ENCODE measurements at regions not wholly inside any gene's neighbourhood (a gene's known extent, or its start where the extent isn't known, plus 50 kb on each side); places are given as distances from the start of the nearest gene placed in this dataset.

DNA sequence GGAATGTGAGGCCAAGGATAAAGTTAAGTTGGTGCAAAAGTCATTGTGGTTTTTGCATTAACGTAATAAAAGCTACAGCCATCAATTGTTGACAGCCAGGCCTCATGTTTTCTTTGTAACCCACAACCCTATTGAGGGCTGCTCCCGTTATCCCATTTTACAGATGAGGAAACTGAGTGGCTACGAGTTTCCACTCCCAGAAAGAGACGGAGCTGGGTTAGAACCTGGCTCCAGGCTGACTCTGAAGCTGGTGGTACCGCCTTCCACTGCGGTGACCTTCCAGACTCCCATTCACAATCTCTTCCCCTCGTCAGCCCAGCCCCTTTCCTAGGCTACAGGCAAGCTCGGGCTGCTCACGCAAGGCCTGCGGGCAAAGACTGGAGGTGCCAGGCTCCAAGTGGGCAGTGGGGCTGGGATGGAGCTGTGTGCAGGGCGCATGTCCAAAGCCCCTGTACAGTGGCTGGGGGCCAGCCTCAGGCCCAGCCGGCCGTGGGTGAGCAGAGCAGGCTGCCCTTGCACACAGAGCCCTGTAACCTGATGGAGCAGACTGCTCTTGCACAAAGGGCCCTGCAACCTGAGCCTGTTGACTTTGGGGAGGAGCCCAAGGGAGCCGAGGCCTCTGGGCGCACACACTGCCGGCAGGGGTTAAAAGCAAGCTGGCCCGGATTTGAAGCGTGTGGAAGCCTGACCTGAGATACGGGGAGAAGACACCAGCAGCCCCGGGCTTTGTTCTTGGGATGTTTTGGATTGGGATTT is 97.4 kb upstream of the TMPRSS2 start:
- no peak for FAIRE-seq

- no peak for FAIRE-seq
Observed at GRCh38 chr21:41604583-41605041, 96.7 kb upstream of the TMPRSS2 start.

DNA sequence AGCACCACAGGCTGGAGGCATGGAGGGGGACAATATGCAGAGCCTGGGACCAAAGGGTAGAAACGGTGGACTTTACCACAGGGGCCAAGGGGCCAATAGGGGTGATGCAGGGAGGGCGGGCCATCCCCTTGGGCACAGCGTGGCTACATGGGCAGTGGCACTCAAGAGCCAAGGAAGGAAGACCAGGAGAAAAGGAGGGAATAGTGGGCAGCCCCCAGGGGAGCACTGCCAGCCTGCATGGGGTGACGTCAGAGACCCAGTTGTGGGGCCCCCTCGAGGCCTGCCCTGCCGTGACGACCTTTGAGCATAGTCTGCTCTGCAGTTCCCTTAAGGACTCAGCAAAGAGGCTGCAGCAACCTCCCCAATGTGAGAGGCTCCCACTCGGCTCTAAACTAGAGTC is 95.5 kb upstream of the TMPRSS2 start:
- FAIRE-seq, result no peak

DNA sequence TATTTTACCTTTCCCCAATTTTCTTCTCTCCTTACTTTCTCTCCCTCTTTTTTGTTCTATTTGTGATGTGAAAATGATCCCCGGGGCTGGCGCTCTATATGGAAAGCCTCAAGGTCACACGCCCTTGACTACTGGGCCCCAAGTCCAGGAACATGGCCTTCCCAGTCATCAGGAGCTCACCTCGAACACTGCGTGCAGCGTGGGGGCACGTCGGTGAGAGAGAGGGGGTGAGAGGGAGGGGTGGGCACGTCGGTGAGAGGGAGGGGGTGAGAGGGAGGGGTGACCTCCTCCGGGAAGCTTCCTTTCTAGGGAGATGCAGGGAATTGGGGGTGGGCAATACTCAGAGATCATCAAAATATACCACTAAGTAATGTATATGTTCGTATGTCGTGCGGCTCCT is 94.6 kb upstream of the TMPRSS2 start:
- FAIRE-seq, result no peak

DNA sequence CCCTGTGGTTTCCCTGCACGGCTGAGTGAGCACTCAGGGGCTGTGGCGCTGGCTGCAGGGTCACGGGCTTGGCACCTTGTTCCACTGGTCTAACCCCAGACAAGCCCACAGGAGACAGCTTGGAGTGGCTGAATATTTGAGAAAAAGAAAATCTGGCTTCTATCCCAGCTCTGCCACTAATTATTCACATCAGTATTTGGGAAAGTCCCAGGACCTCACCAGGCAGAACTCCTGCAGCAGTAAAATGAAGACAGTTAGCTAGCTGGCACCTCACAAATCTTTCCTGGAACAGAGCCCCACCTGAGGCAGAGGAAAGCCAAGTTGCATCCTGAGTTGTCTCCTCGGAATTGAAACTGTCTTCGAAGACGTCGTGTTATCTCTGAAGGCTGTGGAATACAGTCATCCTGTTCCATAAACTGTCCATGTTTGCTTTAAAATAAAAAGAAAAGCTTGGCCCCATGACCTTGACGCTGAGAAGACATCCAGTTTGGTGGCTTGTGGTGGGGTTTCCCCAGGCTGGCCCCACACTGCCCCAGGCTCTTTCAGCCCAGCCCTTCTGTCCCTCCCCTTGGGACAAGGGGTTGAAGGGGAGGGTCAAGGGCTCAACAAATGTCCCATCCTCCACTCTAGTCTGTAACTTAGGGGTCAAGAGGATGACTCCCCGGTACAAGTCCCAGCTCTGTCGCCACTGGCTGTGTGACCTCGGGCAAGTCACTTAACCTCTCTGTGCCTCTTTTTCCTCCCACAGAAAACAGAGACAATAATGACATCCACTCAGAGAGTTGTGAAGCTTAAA is 93.8 kb upstream of the TMPRSS2 start:
- no peak for FAIRE-seq

DNA sequence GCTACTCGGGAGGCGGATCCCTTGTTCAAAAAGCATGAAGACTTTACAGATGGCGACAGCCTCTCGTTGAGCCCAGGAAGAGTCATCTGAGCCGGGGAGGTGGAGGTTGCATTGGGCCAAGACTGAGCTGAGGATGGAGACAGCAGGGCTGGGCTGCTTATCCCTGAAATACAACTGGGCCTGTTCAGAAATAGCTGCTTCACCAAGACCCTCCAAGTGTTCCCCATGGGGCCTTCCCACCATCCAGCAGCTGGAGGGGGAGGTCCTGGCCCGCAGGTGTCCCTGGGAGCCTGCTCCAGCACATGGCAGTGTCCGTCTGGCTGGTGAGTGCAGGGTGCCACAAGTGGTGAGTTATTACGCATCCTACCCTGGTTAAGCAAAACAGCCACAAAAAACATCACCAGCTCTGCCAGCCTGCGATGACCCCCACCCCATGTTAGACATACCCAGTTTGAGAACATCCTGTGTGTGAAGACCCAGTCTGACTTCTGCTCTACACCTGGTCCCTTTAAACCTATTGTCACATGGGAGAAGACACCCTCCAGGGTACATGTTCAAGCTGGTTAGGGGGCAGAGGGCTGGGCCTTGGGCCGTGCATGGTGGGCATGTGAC is 93.1 kb upstream of the TMPRSS2 start:
- FAIRE-seq, result no peak

- FAIRE-seq, result no peak
Observed at GRCh38 chr21:41600556-41600955, 92.6 kb upstream of the TMPRSS2 start.

DNA sequence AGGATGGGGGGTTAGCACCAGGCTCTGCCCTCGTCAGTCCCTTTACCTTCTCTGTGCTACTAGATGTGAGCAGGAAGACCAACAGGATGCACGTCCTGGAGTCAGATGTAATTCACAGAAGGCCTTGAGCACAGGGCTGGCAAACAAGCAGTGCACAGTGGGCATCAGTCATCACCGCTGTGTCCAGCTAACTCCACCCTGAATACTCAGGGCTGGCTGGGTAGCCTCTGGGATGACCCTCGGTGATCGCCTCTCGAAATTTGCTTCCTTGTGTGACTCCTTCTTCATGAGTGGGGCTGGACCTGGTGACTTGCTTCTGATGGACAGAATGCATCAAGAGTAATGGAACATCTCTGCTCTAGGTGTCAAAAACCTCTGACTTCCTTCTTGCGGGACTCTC is 92.2 kb upstream of the TMPRSS2 start:
- FAIRE-seq, result no peak

GRCh38 chr21:41598561-41599431 is 90.8 kb upstream of the TMPRSS2 start:
- no peak for FAIRE-seq

DNA sequence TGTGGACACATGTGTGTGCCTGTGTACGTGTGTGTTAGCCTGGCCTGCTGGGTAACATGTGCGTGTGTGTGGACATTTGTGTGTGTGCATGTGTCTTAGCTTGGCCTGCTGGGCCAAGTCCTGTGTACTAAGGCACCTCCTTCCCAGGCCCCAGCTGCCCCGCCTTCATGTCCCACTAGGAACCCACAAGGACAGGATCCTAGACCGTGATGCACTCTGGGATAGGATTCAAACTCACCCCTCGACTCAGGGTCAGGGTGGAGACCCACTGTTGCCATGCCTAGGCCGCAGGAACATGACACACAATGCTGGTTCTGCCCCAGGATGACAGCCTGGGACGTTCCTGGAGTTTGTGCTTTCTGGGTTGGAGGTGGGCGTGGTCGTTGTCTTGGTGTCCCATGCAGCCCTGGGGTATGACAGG is 89.9 kb upstream of the TMPRSS2 start:
- FAIRE-seq, result no peak

GRCh38 chr21:41597227-41597626 is 89.3 kb upstream of the TMPRSS2 start:
- FAIRE-seq, result no peak

DNA sequence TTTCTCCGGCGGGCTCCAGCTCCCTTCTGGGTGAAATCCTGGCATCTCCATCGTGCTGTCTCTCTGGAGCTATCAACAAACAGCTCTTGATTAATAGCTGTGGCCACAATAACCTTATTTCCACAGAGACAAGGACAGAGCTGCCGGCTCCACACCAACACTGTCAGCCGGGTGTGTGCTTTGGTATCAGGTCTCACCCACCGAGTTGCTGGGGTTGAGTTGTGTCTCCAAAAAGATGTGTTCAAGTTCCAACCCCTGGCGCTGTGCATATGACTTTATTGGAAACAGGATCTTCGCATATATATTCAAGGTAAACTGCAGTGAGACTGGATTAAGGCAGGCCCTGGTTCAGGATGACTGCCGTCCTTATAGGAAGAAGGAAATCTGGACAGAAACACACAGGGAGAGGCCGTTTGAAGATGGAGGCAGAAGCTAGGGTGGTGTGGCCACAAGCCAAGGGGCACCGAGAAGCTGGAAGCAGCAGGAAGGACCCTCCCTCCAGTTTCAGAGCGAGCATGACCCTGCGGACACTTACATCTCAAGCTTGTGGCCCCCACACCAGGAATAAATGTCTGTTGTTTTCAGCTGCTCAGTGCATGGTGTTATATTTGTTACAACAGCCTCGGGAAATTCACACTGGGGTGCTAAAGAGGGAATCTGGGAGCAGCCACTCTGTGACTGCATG is 88.4 kb upstream of the TMPRSS2 start:
- FAIRE-seq, result no peak

DNA sequence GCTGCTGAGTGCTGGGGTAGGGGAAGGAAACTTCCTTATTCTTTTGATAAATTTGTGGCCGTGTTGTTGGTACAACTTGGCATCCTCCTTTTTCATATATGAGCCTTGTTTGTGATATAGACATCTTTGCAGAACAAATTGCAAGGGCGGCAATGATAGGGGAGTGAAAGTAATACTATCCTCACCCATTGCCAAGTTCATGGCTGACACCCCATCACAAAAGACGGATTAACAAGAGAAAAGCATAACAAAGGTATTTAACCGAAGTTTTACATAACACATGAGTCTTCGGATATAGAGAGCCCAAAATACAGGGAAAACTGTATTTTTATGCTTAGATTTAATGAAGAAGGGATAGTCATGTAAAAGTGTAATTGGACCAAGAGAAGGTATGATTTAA is 86.3 kb upstream of the TMPRSS2 start:
- FAIRE-seq, result no peak

GRCh38 chr21:41593760-41594138 is 85.8 kb upstream of the TMPRSS2 start:
- FAIRE-seq, result no peak

DNA sequence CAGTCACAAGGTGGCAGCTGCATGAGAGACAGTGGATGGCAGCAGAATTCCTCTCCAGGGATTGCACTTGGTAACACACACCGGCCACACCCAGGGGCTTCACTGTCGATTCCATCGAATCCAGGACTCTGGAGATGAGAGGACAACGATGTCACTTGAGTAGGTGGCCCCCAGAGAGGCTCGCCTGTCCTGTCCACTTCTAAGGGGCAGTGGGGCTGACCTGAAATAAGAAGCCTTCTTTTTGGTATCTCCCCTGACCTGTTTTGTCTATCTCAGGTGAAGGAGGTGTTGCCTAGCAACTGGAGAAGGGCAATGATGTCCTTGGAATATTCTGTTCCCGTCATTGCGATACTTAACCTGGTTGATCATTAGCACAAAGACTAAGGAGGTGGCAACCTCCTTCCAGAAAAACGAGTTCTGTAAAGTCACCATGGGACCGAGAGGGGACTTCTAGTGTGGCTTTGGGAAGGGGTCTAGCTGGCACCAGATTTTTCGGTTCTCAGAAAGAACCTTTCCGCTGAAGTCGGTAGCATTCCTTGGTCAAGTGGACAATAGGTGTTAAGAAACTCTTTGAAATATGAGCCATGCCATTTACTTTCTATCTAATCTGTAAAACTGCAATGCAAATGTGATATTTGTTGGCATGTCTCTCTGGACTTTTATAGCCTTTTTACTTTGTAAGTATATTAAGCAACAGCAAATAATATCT is 85.2 kb upstream of the TMPRSS2 start:
- FAIRE-seq, result no peak

- no peak for FAIRE-seq
Observed at GRCh38 chr21:41589620-41590175, 81.7 kb upstream of the TMPRSS2 start.

DNA sequence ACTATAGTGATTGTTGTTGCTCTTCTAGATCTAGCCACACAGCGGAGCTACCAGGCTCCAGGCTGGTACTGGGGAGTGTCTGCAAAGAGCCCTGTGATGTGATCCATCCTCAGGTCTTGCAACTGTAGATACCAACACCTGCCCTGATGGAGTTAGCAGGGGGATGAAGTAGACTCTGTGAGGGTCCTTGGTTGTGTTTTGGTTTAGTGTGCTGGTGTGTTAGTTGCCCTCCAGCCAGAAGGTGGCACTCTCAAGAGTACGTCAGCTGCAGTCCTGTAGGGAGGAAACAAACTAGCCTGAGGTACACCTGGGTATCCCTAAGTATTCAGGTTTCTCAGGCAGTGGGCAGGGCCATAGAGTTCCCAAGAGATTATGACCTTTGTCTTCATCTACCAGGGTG is 81.2 kb upstream of the TMPRSS2 start:
- FAIRE-seq, result no peak

DNA sequence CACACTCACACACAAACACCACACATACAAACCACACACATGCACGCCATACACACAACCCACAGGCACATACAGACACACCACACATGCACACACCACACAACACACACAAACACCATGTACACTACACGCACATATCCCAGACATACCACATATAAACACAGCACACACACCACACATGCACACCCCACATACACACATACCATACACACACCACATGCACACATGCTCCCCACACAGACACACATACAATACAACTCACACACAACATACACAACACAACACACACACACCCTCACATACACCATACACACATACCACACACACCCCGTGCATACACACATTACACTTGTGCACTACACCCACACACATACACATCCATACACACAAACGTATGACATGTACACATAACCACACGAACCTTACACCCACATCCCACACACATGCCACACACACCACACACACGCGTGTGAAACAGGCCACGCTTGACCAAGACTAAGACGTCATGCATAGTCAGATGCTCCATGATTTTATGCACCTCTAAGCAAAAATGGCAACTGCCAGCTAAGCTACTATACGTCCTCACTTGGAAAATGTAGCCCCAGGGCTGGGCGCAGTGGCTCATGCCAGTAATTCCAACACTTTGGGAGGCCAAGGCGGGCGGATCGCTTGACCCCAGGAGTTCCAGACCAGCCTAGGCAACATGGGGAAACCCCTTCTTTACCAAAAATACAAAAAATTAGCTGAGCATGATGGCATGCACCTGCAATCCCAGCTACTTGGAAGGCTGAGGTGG is 77.4 kb upstream of the TMPRSS2 start:
- FAIRE-seq, result no peak

- no peak for FAIRE-seq
Observed at GRCh38 chr21:41584603-41585176, 76.7 kb upstream of the TMPRSS2 start.

DNA sequence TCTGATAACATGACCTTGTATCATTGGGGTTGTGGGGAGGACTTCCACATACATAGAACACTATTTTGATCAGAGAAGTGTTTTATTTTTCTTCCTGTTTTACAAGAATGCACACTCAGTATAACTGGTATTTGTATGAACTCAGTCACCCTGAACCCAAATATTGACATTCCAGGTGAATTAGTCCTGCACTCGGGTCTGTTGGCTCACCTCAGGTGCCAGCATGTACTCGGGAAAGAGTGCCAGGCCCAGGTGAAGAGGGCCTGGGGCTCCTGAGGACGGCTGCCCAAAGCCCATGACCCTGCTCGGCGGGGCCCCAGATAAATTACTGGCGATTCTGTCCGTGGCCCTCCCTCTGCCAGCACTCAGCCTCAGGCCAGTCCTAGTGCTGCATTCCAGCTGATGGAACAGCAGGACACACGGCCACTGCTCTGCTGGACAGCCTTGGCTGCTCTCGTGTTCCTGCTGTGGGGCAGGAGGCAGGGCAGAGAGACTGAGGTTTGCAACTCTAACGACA is 75.4 kb upstream of the TMPRSS2 start:
- no peak for FAIRE-seq

Data from colon (tissue), 2 donors.